OCI-LY3 (cell line): ENCODE measurements at regions not wholly inside any gene's neighbourhood (a gene's known extent, or its start where the extent isn't known, plus 50 kb on each side); places are given as distances from the start of the nearest gene placed in this dataset.

Experiments used
- H2AFZ ChIP-seq: fragments of 200-600, 300-600 bp; shearing (Covaris generic); 2 replicates; pipeline ENCODE4 v1.6.0; 2014; ENCODE audit warnings: antibody characterized with exemption, low read depth, low read length
- H3K27ac ChIP-seq: fragments of 200-600, 300-600 bp; sonication (generic); 2 replicates; pipeline ENCODE4 v1.5.1; 2014; ENCODE audit warnings: mild to moderate bottlenecking, low read length, moderate library complexity, mixed read lengths
- H3K27me3 ChIP-seq: fragments of 200-600, 300-600 bp; sonication (generic); 2 replicates; pipeline ENCODE4 v1.6.1; 2014; ENCODE audit warnings: low read depth, low read length, mixed read lengths
- H3K36me3 ChIP-seq: fragments of 200-600, 300-600 bp; sonication (generic); replicated peaks from 2 replicates; pipeline ENCODE3; 2014; ENCODE audit warnings: low read depth, low read length, mixed read lengths
- H3K4me1 ChIP-seq: fragments of 300-600, 200-600 bp; sonication (generic); 2 replicates; pipeline ENCODE4 v1.6.1; 2014; ENCODE audit warnings: low read length, mixed read lengths
- H3K4me2 ChIP-seq: fragments of 200-600, 300-600 bp; sonication (generic); 2 replicates; pipeline ENCODE4 v1.6.1; 2014; ENCODE audit warnings: low read length, mixed read lengths
- H3K4me3 ChIP-seq: fragments of 300-600, 200-600 bp; sonication (generic); 2 replicates; pipeline ENCODE4 v1.5.1; 2014; ENCODE audit warnings: antibody characterized with exemption, mild to moderate bottlenecking, low read length, moderate library complexity
- H3K79me2 ChIP-seq: fragments of 300-600, 200-600 bp; shearing (Covaris generic); 2 replicates; pipeline ENCODE4 v1.6.1; 2014; ENCODE audit warnings: mild to moderate bottlenecking, low read length, mixed read lengths
- H3K9ac ChIP-seq: fragments of 300-600, 200-600 bp; shearing (Covaris generic); 2 replicates; pipeline ENCODE4 v1.6.0; 2014; ENCODE audit warnings: mild to moderate bottlenecking, low read length, moderate library complexity
- H3K9me3 ChIP-seq: fragments of 200-600, 300-600 bp; shearing (Covaris generic); 2 replicates; pipeline ENCODE4 v1.6.1; 2014; ENCODE audit warnings: low read length, mixed read lengths; ENCODE audit not compliant: insufficient read depth
- H4K20me1 ChIP-seq: fragments of 200-600, 300-600 bp; sonication (generic); 2 replicates; pipeline ENCODE4 v1.6.1; 2016; ENCODE audit warnings: low read length, mixed read lengths; ENCODE audit not compliant: insufficient read depth
- EZH2phosphoT487 ChIP-seq: fragments of 200-600 bp; shearing (Covaris generic); IDR thresholded peaks from 2 replicates; pipeline ENCODE4 v1.6.1; 2018; ENCODE audit warnings: antibody characterized with exemption, mixed run types, low read depth
- TF ChIP-seq, protein P1 (sequence below): fragments of 200-600, 300-600 bp; sonication (generic); IDR thresholded peaks from 2 replicates; pipeline ENCODE4 v1.5.1; 2014; ENCODE audit warnings: antibody characterized with exemption, low read length, low read depth

GRCh38 chr1:98453066-98453465 lies 208.5 kb upstream of the SNX7 start:
- H2AFZ ChIP-seq = no peak overlapping the region
- no peak overlapping the region for H3K4me2 ChIP-seq
- no peak overlapping the region for H3K4me3 ChIP-seq
- no peaks in the 10 kb centered on the region for H3K9me3 ChIP-seq
- no peaks in the 10 kb centered on the region for H3K36me3 ChIP-seq
- no peak for TF ChIP-seq EZH2phosphoT487
- TF ChIP-seq, protein P1, sequence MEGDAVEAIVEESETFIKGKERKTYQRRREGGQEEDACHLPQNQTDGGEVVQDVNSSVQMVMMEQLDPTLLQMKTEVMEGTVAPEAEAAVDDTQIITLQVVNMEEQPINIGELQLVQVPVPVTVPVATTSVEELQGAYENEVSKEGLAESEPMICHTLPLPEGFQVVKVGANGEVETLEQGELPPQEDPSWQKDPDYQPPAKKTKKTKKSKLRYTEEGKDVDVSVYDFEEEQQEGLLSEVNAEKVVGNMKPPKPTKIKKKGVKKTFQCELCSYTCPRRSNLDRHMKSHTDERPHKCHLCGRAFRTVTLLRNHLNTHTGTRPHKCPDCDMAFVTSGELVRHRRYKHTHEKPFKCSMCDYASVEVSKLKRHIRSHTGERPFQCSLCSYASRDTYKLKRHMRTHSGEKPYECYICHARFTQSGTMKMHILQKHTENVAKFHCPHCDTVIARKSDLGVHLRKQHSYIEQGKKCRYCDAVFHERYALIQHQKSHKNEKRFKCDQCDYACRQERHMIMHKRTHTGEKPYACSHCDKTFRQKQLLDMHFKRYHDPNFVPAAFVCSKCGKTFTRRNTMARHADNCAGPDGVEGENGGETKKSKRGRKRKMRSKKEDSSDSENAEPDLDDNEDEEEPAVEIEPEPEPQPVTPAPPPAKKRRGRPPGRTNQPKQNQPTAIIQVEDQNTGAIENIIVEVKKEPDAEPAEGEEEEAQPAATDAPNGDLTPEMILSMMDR = no peak
- H3K79me2 ChIP-seq = no peaks in the 10 kb centered on the region
- H3K9ac ChIP-seq = no peak overlapping the region
- H3K27ac ChIP-seq = no peak overlapping the region
- H4K20me1 ChIP-seq = no peaks in the 10 kb centered on the region
- H3K4me1 ChIP-seq = no peaks in the 10 kb centered on the region
- H3K27me3 ChIP-seq = no peaks in the 10 kb centered on the region

GRCh38 chr1:98452162-98452561 lies 209.4 kb upstream of the SNX7 start:
- Histone ChIP-seq H3K36me3 (no peaks in the 10 kb centered on the region), H3K9me3 (no peaks in the 10 kb centered on the region), H3K27ac (no peak overlapping the region), H2AFZ (no peak overlapping the region), H3K4me1 (no peaks in the 10 kb centered on the region), H3K4me3 (no peak overlapping the region), H3K4me2 (no peak overlapping the region), H3K79me2 (no peaks in the 10 kb centered on the region), H3K9ac (no peak overlapping the region), H4K20me1 (no peaks in the 10 kb centered on the region), H3K27me3 (no peaks in the 10 kb centered on the region)
- TF ChIP-seq, protein P1 = no peak

- Histone ChIP-seq H3K27me3 (no peaks in the 10 kb centered on the region), H2AFZ (no peak overlapping the region), H3K9me3 (no peaks in the 10 kb centered on the region), H3K9ac (no peak overlapping the region), H3K4me3 (no peak overlapping the region), H3K79me2 (no peaks in the 10 kb centered on the region), H4K20me1 (no peaks in the 10 kb centered on the region), H3K4me2 (no peak overlapping the region), H3K36me3 (no peaks in the 10 kb centered on the region), H3K4me1 (no peaks in the 10 kb centered on the region), H3K27ac (no peak overlapping the region)
- TF ChIP-seq EZH2phosphoT487 = no peak
- TF ChIP-seq, protein P1 = no peak
These were observed 220.2 kb upstream of the SNX7 start for GRCh38 chr1:98441281-98441680.

- no peak overlapping the region for H3K9ac ChIP-seq
- no peak overlapping the region for H3K4me2 ChIP-seq
- H3K9me3 ChIP-seq = no peaks in the 10 kb centered on the region
- no peak overlapping the region for H2AFZ ChIP-seq
- TF ChIP-seq EZH2phosphoT487 = no peak
- TF ChIP-seq, protein P1 = no peak
- H3K27ac ChIP-seq = no peak overlapping the region
- H3K27me3 ChIP-seq = no peaks in the 10 kb centered on the region
- no peaks in the 10 kb centered on the region for H4K20me1 ChIP-seq
- H3K36me3 ChIP-seq = no peaks in the 10 kb centered on the region
- no peaks in the 10 kb centered on the region for H3K79me2 ChIP-seq
- no peak overlapping the region for H3K4me3 ChIP-seq
- no peaks in the 10 kb centered on the region for H3K4me1 ChIP-seq
These were observed 222.1 kb upstream of the SNX7 start for GRCh38 chr1:98439471-98439870.
